ENCODE measurements at regions not wholly inside any gene's neighbourhood (a gene's known extent, or its start where the extent isn't known, plus 50 kb on each side); places are given as distances from the start of the nearest gene placed in this dataset.

- POLR2A ChIA-PET: no interaction called here
- Histone ChIP-seq H3K9ac (ENCODE audit: control insufficient read depth, insufficient read depth, low read length) (no peak overlapping the region), H3K27me3 (replicated peaks in 1 of 2; ENCODE audit: control insufficient read depth in 2 of 2, insufficient read depth in 2 of 2, low read length in 1 of 2) (no peaks in the 10 kb centered on the region), H3K36me3 (ENCODE audit: control insufficient read depth in 2 of 2, insufficient read depth in 2 of 2, low read length in 1 of 2) (no peaks in the 10 kb centered on the region), H3K4me1 (ENCODE audit: control insufficient read depth, insufficient read depth, low read length) (no peaks in the 10 kb centered on the region), H2AFZ (ENCODE audit: control insufficient read depth, low read depth, low read length) (no peak overlapping the region), H3K4me2 (ENCODE audit: control insufficient read depth, insufficient read depth) (no peak overlapping the region), H3K4me3 (no peak overlapping the region), H3K9me3 (replicated peaks; ENCODE audit: control insufficient read depth, insufficient read depth, low read length) (no peaks in the 10 kb centered on the region), H4K20me1 (ENCODE audit: control insufficient read depth, insufficient read depth) (no peaks in the 10 kb centered on the region), H3K79me2 (ENCODE audit: control insufficient read depth, insufficient read depth, low read length) (no peaks in the 10 kb centered on the region), H3K27ac (ENCODE audit: control insufficient read depth, insufficient read depth) (no peak overlapping the region)
- CTCF ChIA-PET: no interaction called here
- intact Hi-C loops (cut with micrococcal nuclease; ENCODE audit: unreplicated experiment) (no loop called here), in situ Hi-C loops (cut with MboI) (no loop called here)
- TF ChIP-seq ZBTB33 (IDR thresholded peaks at IDR 0.05): no peak
- WGBS (ENCODE audit: insufficient coverage, insufficient replicate concordance, low lambda C conversion rate, missing lambda C conversion rate): 51% methylated on average over 4 of the region's 4 CpGs
- DNase-seq (ENCODE audit: low read depth, low spot score) (no peak), ATAC-seq (no peak), FAIRE-seq (no peak)
- RAD21 ChIA-PET (ENCODE audit: unreplicated experiment): no interaction called here
- no TSS peak for BruUV-seq (replicated peaks)
- SMC1A ChIA-PET (ENCODE audit: uncharacterized antibody, unreplicated experiment): no interaction called here
Observed at GRCh38 chr14:88962356-88962755, 137.9 kb downstream of the TTC8 start.

GRCh38 chr14:88967299-88967698, 142.8 kb downstream of the TTC8 start:
- Histone ChIP-seq H3K4me1 (ENCODE audit: control insufficient read depth, insufficient read depth, low read length) (no peaks in the 10 kb centered on the region), H3K79me2 (ENCODE audit: control insufficient read depth, insufficient read depth, low read length) (no peaks in the 10 kb centered on the region), H3K27ac (ENCODE audit: control insufficient read depth, insufficient read depth) (no peak overlapping the region), H2AFZ (ENCODE audit: control insufficient read depth, low read depth, low read length) (no peak overlapping the region), H3K27me3 (replicated peaks in 1 of 2; ENCODE audit: control insufficient read depth in 2 of 2, insufficient read depth in 2 of 2, low read length in 1 of 2) (no peaks in the 10 kb centered on the region; a peak in 1 of 4 replicates), H3K9ac (ENCODE audit: control insufficient read depth, insufficient read depth, low read length) (no peak overlapping the region), H3K4me2 (ENCODE audit: control insufficient read depth, insufficient read depth) (no peak overlapping the region), H3K9me3 (replicated peaks; ENCODE audit: control insufficient read depth, insufficient read depth, low read length) (no peaks in the 10 kb centered on the region), H4K20me1 (ENCODE audit: control insufficient read depth, insufficient read depth) (no peaks in the 10 kb centered on the region), H3K4me3 (no peak overlapping the region), H3K36me3 (ENCODE audit: control insufficient read depth in 2 of 2, insufficient read depth in 2 of 2, low read length in 1 of 2) (no peaks in the 10 kb centered on the region)
- BruUV-seq (replicated peaks): no TSS peak
- FAIRE-seq (no peak), ATAC-seq (no peak), DNase-seq (ENCODE audit: low read depth, low spot score) (no peak)
- ChIA-PET SMC1A (ENCODE audit: uncharacterized antibody, unreplicated experiment) (no interaction called here), POLR2A (no interaction called here), CTCF (no interaction called here), RAD21 (ENCODE audit: unreplicated experiment) (no interaction called here)
- in situ Hi-C loops (cut with MboI) (no loop called here), intact Hi-C loops (cut with micrococcal nuclease; ENCODE audit: unreplicated experiment) (no loop called here)
- 25% methylated on average over 3 of the region's 3 CpGs for WGBS (ENCODE audit: insufficient coverage, insufficient replicate concordance, low lambda C conversion rate, missing lambda C conversion rate)
- no peak for TF ChIP-seq SIN3A (IDR thresholded peaks at IDR 0.05; ENCODE audit: low read depth, low read length)
- TF ChIP-seq PRDM15 (CRISPR knock-in tag; IDR thresholded peaks at IDR 0.05): no peak
- TF ChIP-seq RUNX3 (IDR thresholded peaks at IDR 0.05; ENCODE audit: low read length): no peak
- no peak for TF ChIP-seq FOS (IDR thresholded peaks at IDR 0.05; ENCODE audit: borderline replicate concordance, extremely low read depth, insufficient read length)
- TF ChIP-seq ZZZ3 (IDR thresholded peaks at IDR 0.05; ENCODE audit: control insufficient read depth, insufficient read length, low read depth): no peak
- TF ChIP-seq CHD4 (IDR thresholded peaks at IDR 0.05): no peak
- TF ChIP-seq HDAC6 (IDR thresholded peaks at IDR 0.05; ENCODE audit: unreplicated experiment): no peak
- no peak for TF ChIP-seq MTA2 (IDR thresholded peaks at IDR 0.05; ENCODE audit: low read depth)
- TF ChIP-seq RBBP5 (conservative IDR thresholded peaks at IDR 0.05): no peak
- TF ChIP-seq ZNF217 (IDR thresholded peaks at IDR 0.05): no peak
- no peak for TF ChIP-seq GATAD2B (conservative IDR thresholded peaks at IDR 0.05; ENCODE audit: low read depth)
- no peak for TF ChIP-seq MYB (IDR thresholded peaks at IDR 0.05; ENCODE audit: borderline replicate concordance, low read depth, low read length)
- no peak for TF ChIP-seq SIX5 (IDR thresholded peaks at IDR 0.05; ENCODE audit: low read depth, low read length, severe bottlenecking)
- TF ChIP-seq BHLHE40 (IDR thresholded peaks at IDR 0.05; ENCODE audit: borderline replicate concordance in 1 of 2, low read depth in 2 of 2, low read length in 1 of 2): no peak
